ENCODE measurements at regions not wholly inside any gene's neighbourhood (a gene's known extent, or its start where the extent isn't known, plus 50 kb on each side); places are given as distances from the start of the nearest gene placed in this dataset.

GRCh38 chr5:2557435-2557834 is 194.0 kb downstream of the IRX2 start:
- Histone ChIP-seq H3K9ac (ENCODE audit: low read length) (no peak overlapping the region), H3K36me3 (ENCODE audit: low read depth, low read length) (0 out of 2 replicates have a peak, but pooled peaks cover 4% of the 10 kb centered on the region), H2AFZ (ENCODE audit: low read length) (no peak overlapping the region), H3K27me3 (ENCODE audit: low read length) (no peaks in the 10 kb centered on the region), H3K27ac (ENCODE audit: low read length) (no peak overlapping the region), H3F3A (ENCODE audit: low read length, unreplicated experiment) (no peaks in the 10 kb centered on the region), H3K9me2 (replicated peaks; ENCODE audit: low read length) (no peaks in the 10 kb centered on the region), H3K9me3 (ENCODE audit: low read length) (0 out of 2 replicates have a peak, but pooled peaks cover 12% of the 10 kb centered on the region), H3K4me1 (ENCODE audit: insufficient read depth, low read length) (no peaks in the 10 kb centered on the region), H3K79me2 (ENCODE audit: low read length) (no peaks in the 10 kb centered on the region), H4K20me1 (ENCODE audit: low read length) (no peaks in the 10 kb centered on the region), H3K4me3 (ENCODE audit: low read length) (no peak overlapping the region), H3K4me2 (ENCODE audit: low read length) (no peak overlapping the region)
- TF ChIP-seq CTCF (conservative IDR thresholded peaks at IDR 0.05; ENCODE audit: low read depth, low read length) (no peak), EZH2phosphoT487 (IDR thresholded peaks at IDR 0.05; ENCODE audit: borderline replicate concordance, low read length) (no peak), EZH2 (IDR thresholded peaks at IDR 0.05; ENCODE audit: low read length, unreplicated experiment) (no peak)
- ChIA-PET CTCF (no interaction called here), POLR2A (ENCODE audit: unreplicated experiment) (no interaction called here)
- intact Hi-C loops (cut with micrococcal nuclease) = no loop called here
- BruUV-seq (replicated peaks) = no TSS peak
- ATAC-seq = no peak
- no peak for DNase-seq

- no peaks in the 10 kb centered on the region for H4K20me1 ChIP-seq (ENCODE audit: low read length)
- no peak overlapping the region for H2AFZ ChIP-seq (ENCODE audit: low read length)
- no peaks in the 10 kb centered on the region for H3K79me2 ChIP-seq (ENCODE audit: low read length)
- POLR2A ChIA-PET (ENCODE audit: unreplicated experiment) = no interaction called here
- no TSS peak for BruUV-seq (replicated peaks)
- no peak overlapping the region for H3K4me2 ChIP-seq (ENCODE audit: low read length)
- no peaks in the 10 kb centered on the region for H3K4me1 ChIP-seq (ENCODE audit: insufficient read depth, low read length)
- H3K9me2 ChIP-seq (replicated peaks; ENCODE audit: low read length) = no peaks in the 10 kb centered on the region
- no peak overlapping the region for H3K4me3 ChIP-seq (ENCODE audit: low read length)
- no peak for TF ChIP-seq EZH2phosphoT487 (IDR thresholded peaks at IDR 0.05; ENCODE audit: borderline replicate concordance, low read length)
- TF ChIP-seq CTCF (conservative IDR thresholded peaks at IDR 0.05; ENCODE audit: low read depth, low read length) = no peak
- TF ChIP-seq EZH2 (IDR thresholded peaks at IDR 0.05; ENCODE audit: low read length, unreplicated experiment) = no peak
- 0 out of 2 replicates have a peak, but pooled peaks cover 12% of the 10 kb centered on the region for H3K9me3 ChIP-seq (ENCODE audit: low read length)
- CTCF ChIA-PET = no interaction called here
- ATAC-seq (no peak), DNase-seq (no peak)
- 0 out of 2 replicates have a peak, but pooled peaks cover 4% of the 10 kb centered on the region for H3K36me3 ChIP-seq (ENCODE audit: low read depth, low read length)
- intact Hi-C loops (cut with micrococcal nuclease) = no loop called here
- no peaks in the 10 kb centered on the region for H3K27me3 ChIP-seq (ENCODE audit: low read length)
- H3K27ac ChIP-seq (ENCODE audit: low read length) = no peak overlapping the region
- H3K9ac ChIP-seq (ENCODE audit: low read length) = no peak overlapping the region
- H3F3A ChIP-seq (ENCODE audit: low read length, unreplicated experiment) = no peaks in the 10 kb centered on the region
Observed at GRCh38 chr5:2556375-2556966, 195.0 kb downstream of the IRX2 start.

DNA sequence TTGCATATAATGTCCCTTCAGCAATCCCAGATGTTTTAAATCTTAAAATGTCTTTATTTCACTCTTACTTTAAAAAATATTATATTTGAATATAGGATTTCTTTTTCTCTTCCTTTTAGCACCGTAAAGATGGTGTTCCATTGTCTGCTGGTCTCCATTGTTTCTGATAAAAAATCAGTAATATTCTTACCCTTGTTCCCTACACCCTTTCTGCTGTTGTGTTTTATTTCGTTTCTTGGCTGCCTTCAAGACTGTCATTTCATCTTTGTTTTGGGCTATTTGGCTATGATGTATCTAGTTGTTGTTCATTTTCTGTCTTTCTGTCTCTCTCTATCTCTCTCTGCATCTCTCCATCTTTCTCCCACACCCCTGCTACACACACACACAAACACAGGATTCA is 197.9 kb downstream of the IRX2 start:
- H3K4me1 ChIP-seq (ENCODE audit: insufficient read depth, low read length) = no peaks in the 10 kb centered on the region
- no peak overlapping the region for H2AFZ ChIP-seq (ENCODE audit: low read length)
- no peaks in the 10 kb centered on the region for H4K20me1 ChIP-seq (ENCODE audit: low read length)
- H3F3A ChIP-seq (ENCODE audit: low read length, unreplicated experiment) = no peaks in the 10 kb centered on the region
- H3K9me2 ChIP-seq (replicated peaks; ENCODE audit: low read length) = no peaks in the 10 kb centered on the region
- ATAC-seq (no peak), DNase-seq (no peak)
- CTCF ChIA-PET = no interaction called here
- H3K27me3 ChIP-seq (ENCODE audit: low read length) = no peaks in the 10 kb centered on the region
- H3K9ac ChIP-seq (ENCODE audit: low read length) = no peak overlapping the region
- 0 out of 2 replicates have a peak, but pooled peaks cover 4% of the 10 kb centered on the region for H3K36me3 ChIP-seq (ENCODE audit: low read depth, low read length)
- no peak overlapping the region for H3K27ac ChIP-seq (ENCODE audit: low read length)
- no peak overlapping the region for H3K4me3 ChIP-seq (ENCODE audit: low read length)
- 0 out of 2 replicates have a peak, but pooled peaks cover 12% of the 10 kb centered on the region for H3K9me3 ChIP-seq (ENCODE audit: low read length)
- no TSS peak for BruUV-seq (replicated peaks)
- no peak overlapping the region for H3K4me2 ChIP-seq (ENCODE audit: low read length)
- POLR2A ChIA-PET (ENCODE audit: unreplicated experiment) = no interaction called here
- TF ChIP-seq EZH2phosphoT487 (IDR thresholded peaks at IDR 0.05; ENCODE audit: borderline replicate concordance, low read length) (no peak), EZH2 (IDR thresholded peaks at IDR 0.05; ENCODE audit: low read length, unreplicated experiment) (no peak), CTCF (conservative IDR thresholded peaks at IDR 0.05; ENCODE audit: low read depth, low read length) (no peak)
- intact Hi-C loops (cut with micrococcal nuclease) = no loop called here
- H3K79me2 ChIP-seq (ENCODE audit: low read length) = no peaks in the 10 kb centered on the region
